Activated CD4-positive, alpha-beta T cell treated with anti-CD3 and anti-CD28 coated beads for 4 hours (primary cell): ENCODE measurements at regions not wholly inside any gene's neighbourhood (a gene's known extent, or its start where the extent isn't known, plus 50 kb on each side); places are given as distances from the start of the nearest gene placed in this dataset.

Experiments
- DNase-seq, 2 donors: peaks; one replicate each; pipeline ENCODE4 v3.0.0-alpha.2; 2020

DNA sequence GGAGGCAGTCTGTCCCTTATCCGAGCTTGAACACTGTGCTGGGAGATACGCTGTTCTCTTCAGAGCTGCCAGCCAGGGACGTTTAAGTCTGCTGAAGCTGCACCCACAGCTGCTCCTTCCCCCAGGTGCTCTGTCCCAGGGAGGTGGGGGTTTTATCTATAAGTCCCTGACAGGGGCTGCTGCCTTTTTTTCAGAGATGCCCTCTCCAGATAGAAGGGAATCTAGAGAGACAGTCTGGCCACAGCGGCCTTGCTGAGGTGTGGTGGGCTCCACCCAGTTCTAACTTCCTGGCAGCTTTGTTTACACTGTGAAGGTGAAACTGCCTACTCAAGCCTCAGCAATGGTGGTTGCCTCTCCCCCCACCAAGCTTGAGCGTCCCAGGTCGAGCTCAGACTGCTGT lies 319.9 kb upstream of the GRM7 start:
- no peak for DNase-seq

DNA sequence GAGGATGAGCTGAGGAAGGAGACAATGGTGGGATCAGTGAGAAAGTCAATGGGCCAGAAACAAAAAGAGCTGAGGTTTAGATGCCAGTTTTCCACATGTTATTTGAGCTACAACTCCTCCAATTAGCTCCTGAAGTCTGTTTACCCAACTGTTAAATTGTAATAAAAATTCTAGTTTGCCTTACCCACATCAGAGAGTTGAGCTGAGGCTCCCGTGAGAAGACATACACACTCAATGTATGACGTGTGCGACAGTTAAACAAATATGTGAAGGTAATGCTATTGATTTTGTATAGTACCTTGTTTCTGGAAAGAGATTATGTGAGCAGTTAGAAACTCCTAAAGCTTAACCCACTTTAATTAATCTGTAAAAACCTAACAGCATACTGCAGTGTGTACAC lies 318.1 kb upstream of the GRM7 start:
- no peak for DNase-seq

DNA sequence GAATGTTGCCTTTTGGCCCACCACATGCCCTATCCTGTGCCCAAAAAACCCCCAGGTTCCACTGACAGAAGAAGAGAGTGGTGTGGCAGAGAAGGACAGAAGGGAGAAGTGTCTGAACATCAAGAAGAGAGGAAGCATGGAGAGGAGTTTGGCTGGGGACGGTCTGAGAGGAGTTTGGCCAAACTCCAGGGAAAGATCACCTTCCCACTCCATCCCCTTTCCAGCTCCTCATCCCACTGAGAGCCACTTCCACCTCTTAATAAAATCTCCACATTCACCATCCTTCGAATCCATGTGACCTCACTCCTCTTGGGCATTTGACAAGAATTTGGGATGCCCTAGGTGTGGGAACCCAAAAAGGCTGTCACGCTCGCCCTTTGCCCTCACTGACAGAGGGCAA lies 311.6 kb upstream of the GRM7 start:
- no peak for DNase-seq

DNA sequence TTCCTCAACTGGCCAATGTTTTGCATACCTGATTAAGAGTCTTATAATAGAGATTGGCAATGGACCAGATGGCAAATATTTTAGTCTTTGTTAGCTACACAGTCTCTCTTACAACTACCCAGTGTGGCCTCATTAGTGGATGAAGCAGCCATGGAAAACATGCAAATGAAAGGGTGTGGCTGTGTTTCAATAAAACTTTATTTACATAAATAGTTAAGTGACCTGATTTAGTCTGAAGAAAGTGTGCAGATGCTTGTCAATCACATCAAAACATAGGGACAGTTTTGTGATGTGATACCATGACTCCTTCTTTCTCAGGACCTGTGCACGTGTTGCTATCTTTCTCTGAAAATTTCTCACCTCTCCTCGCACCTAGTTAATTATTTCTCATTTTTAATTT lies 309.8 kb upstream of the GRM7 start:
- no peak for DNase-seq

DNA sequence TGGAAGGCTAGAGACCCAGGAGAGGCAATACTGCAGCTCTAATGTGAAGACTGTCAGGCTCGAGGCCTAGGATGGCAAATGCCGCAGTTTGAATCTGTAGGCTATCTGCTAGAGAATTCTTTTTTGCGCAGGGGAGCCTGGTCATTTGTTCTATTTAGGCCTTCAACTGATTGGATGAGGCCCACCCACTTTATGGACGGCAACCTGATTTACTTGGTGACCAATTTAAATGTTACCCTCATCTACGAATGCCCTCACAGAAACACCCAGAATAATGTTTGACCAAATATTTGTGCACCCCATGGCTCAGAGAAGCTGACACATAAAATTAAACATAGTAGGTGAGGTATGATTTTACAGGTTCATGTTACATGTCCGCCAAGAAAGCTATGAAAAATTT lies 300.7 kb upstream of the GRM7 start:
- DNase-seq: no peak

DNA sequence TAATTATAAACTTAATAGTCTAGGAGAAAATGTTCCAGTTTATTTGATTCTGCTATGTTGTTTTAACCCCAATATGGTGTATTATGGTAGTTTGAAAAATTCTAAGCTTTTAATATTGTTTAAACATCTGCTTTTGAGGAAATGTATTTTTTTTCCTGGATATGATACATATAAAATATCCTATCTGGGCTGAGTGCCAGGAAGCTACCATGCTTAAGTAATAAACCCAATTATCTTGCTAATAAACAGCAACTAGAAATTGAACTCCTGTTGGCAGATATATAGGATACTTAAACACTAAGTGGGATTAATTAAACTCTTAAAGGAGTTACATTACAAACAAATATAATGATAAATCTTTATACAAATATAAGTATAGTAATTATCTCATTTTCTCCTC lies 293.7 kb upstream of the GRM7 start:
- no peak for DNase-seq

DNA sequence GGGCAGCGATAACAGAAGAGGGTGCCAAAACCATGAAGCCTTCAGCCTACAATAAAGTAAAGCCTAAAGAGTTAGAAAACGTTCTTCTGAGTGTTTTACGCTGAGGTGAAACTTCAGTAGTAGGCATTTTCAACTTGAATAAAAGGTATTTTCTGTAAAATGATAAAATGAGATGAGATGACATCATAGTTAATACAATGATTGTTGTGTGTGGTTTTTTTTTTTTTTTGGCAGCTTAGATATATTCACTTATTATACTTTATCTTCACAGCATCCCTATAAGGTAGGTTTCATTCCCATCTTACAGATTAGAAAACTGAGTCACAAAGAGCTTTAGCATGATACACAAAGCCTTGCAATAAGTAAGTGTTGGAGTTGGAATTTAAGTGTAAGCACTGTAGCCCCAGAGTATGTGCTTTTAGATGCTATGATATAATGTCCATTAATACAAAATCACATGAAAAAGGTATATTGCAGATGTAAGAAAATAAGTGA lies 291.9 kb upstream of the GRM7 start:
- no peak for DNase-seq

DNA sequence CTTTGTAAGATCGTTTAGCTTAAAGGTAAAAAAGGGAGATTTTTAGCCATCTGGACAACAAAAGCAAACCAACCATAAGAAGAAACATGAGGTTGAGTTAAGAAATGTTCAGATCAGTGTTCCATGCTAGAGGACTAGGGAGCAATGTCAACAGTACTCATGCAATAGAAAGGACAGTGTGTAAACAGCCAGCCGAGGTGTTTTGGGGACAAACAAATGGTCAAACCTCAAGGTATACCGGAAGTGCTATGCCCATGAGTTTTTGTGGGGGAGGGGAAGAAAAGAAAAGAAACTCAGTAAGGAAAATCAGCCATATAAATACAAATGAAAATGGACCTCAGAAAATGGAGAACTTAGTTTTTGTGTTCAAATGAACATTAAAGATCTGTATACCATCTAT lies 289.5 kb upstream of the GRM7 start:
- DNase-seq: no peak

DNA sequence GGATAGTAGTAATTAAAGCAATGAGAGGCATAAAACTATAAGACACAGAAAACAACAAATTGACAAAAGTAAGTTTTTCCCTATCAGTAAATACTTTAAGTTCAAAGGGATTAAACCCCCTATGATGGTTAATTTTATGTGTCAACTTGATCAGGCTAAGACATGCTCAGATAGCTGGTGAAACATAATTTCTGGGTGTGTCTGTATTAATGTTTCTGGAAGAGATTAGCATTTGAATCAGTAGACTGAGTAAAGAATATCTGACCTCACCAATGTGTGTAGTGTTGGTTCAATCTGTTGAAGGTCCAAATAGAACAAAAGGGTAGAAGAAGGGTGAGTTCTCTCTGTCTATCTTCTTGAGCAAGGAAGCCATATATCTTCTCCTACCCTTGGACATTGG lies 283.3 kb upstream of the GRM7 start:
- no peak for DNase-seq

DNA sequence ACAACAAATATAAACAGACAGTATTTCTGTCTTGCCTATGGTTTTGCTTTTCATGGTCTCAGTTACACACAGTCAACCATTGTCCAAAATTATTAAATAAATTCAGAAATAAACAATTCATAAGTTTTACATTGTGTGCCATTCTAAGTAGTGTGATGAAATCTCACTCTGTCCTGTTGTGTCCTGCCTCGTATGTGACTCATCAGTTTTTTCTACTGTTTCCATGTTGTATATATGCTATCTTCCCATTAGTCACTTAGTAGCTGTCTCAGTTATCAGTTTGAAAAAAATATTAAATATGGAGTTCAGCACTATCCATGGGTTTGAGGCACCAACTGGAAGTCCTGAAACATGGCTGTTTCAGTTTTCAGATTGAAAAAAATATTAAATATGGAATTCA lies 282.4 kb upstream of the GRM7 start:
- DNase-seq: no peak

DNA sequence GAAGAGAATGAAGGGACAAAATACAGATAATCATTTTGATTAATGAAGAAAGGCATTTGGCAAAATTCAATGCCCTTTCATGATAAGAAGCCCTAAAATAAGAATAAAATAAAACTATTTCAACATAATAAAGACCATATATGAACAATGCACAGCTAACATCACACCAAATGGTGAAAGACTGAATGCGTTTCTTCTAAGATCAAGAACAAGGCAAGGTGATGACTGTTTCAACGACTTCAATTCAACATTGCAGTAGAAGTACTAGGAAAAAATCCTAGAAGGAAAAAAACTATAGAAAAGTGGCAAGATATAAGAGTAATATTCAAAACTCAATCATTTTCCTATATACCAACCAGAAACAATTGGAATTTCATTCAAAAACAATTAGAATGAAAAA lies 280.1 kb upstream of the GRM7 start:
- DNase-seq: no peak

DNA sequence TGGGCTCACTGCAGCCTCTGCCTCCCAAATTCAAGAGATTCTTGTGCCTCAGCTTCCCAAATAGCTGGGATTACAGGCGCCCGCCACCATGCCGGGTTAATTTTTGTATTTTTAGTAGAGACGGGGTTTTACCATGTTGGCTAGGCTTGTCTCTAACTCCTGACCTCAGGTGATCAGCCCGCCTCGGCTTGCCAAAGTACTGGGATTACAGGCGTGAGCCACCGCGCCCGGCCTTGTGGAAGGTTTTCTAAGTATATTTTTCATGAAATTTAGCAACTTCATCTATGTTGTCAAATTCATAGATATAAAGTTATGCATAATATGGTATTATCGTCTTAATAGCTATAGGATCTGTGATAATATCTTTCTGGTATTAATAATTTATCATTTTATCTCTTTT lies 275.6 kb upstream of the GRM7 start:
- no peak for DNase-seq

DNA sequence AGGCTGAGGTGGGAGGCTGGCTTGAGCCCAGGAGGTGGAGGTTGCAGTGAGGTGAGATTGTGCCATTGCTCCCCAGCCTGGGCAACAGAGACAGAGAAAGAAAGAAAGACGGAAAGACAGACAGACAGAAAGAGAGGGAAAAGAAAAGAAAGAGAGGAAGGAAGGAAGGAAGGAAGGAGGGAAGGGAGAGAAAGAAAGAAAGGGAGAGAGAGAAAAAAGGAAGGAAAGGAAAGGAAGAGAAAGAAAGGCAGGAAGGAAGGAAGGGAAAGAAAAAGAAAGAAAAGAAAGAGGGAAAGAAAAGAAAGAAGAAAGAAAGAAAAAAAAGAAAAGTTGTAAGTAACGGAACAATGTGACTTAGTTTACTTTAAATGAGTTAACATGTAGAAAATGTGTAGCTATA lies 260.7 kb upstream of the GRM7 start:
- DNase-seq: no peak

DNA sequence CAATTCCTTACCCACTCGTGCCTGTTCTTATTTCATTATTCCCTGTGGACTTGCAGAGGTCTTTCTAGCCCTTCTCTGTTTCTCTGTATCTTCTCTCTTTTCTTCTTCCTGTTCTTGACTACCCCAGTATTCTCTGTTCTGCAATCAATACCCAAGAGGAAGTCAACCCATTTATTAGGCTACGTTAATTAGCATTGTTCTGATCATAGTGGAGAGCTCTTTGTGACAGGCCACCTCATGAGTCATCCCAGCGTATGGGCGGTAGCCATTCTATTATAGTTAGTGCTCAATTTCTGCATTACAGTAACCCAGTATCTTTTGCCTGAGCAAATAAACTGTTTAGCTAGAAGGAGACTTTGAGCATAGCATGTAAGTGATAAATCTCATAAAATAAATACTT lies 259.5 kb upstream of the GRM7 start:
- DNase-seq: no peak

DNA sequence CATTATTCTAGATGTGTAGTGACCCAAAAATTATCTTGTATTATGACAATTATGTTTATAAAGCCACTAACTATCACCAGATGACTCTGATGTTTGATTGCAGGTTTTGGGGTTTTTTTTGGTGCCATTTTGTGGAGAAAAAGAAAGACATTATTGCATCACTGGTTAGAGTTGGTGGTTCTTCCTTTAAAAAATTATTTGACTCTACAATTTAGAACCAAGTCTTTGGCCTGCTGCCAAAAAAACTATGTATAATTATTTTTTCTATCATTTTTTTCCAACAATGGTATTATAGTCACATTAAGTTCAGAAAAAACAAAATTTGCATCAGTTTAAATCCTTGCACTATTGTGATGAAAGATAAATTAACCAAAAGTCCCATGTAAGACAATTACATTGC lies 258.6 kb upstream of the GRM7 start:
- no peak for DNase-seq

DNA sequence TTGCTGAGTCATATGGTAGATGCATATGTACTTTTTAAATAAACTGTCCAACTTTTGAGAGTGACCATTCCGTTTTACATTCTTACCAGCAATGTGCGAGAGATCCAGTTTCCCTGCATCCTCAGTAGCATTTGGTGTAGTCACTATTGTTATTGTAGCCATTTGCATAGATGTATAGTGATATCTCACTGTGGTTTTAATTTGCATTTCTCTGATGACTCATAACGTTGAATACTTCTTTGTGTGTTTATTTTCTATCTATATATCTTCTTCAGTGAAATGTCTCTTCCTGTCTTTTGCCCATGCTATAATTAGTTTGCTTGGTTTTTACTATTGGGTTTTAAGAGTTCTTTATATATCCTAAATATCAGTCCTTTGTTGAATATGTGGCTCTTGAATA lies 255.7 kb upstream of the GRM7 start:
- DNase-seq: no peak

DNA sequence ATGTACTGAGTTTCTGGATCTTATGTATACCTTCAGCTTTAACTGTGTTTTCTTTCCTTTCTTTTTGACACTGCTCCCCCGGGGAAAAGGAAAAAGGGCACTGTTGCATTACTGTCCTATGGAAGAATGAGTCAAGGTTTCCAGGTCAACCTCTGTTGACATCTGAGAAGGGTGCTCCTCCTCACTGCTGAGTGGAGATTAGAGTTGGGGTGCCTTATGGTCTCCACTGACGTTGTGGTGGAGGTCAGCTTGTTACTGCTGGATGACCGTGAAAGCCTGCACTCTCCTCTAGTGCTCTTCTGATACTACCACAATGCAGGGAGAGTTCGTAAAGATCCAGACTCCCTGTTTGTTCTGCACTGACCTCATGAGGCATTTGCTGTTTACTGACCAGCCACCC lies 252.1 kb upstream of the GRM7 start:
- no peak for DNase-seq

DNA sequence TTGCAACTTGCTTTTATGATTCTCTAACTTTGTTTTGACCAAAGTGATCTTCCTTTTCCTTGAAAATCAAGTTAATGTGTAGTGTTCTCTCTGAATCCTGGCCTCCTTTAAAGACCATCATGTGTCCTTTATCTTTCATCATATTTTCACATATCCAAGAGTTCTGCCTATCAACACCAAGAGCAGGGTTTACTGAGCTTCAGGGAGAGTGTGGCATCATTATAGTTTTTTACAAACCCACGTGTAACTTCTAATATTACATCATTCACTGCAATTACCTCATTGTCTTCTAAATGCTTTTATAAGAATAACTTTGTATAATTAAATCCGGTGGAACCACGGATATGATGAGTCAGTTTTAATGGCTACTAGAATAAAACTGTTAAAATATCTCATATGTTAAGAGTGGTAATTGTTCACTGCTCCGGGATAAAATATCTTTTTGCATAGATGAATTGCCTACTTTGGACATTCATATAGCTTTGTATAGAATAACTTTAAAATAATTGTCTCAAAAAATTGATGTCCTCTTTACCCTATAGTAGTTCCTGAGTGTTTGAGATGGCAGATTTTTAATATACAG lies 248.8 kb upstream of the GRM7 start:
- DNase-seq: no peak

DNA sequence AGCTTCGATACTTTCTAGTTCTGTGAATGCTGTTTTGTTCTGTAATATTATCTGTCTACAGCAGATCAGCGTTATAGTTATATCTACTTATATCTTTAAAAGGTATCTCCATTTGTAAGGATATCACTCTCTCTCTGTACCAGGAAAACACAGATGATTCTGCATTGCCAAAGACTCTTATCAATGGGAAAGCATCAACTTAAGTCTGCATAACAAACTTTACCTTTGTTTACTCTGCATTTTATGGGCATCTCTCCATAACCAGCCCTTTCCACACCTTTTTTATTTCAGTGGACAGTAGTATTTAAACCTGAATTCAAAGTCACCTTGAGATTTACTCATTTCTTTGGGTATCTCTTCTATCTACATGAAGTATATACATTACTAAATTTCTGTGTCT lies 238.7 kb upstream of the GRM7 start:
- no peak for DNase-seq

DNA sequence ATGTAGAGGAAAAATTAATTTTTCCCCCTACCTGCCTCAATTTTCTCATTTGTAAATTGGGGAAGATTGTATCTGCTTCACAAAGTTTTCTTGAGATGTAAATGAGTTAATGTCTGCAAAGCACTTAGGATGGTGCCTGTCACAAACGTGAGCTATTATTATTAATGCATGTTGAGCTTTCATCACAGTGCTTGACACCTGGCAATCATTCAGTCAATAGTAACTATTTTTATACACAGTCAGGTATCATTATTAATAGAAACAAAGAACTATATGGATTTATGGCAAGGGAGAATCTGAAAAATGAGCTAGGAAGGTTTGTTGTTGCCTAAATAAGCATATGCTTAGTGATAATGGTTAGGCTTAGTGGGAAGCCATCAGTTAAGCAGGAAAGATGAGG lies 238.2 kb upstream of the GRM7 start:
- no peak for DNase-seq

DNA sequence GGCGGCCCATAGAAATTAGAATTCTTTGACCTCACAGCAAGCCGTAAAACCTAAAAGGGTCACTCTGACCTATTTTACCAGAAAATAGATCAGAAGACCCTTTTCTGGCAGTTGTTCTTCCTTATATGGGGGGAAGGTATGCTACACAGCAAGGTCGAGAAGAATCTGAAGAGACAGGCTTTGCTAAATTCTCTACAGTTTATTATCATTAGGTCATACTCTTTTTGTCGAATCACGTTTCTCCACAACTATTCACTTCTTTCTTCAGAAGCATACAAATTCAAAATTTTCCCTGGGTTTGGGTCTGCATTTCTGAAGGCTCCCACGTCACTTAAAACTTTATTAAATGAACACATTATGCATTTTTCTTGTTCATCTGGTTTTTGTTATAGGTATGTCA lies 229.5 kb upstream of the GRM7 start:
- DNase-seq: no peak

DNA sequence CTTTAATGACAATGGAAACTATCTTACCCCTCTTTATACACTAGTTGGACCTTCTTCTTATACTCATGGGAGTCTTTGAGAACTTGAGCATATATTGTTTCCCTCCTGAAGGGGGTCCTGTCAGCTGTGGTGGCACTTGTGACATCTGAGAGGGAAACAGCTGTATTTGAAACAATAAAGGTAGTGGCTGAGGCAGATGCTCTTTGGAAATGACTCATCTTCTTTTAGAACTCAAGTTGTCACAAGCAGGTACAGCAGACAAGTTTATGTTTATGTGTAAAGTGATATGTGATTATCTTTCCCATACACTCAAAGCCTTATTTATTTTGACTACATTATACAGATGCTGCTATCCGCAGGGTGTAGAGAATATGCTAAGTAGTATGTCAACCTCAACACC lies 220.0 kb upstream of the GRM7 start:
- DNase-seq: no peak

DNA sequence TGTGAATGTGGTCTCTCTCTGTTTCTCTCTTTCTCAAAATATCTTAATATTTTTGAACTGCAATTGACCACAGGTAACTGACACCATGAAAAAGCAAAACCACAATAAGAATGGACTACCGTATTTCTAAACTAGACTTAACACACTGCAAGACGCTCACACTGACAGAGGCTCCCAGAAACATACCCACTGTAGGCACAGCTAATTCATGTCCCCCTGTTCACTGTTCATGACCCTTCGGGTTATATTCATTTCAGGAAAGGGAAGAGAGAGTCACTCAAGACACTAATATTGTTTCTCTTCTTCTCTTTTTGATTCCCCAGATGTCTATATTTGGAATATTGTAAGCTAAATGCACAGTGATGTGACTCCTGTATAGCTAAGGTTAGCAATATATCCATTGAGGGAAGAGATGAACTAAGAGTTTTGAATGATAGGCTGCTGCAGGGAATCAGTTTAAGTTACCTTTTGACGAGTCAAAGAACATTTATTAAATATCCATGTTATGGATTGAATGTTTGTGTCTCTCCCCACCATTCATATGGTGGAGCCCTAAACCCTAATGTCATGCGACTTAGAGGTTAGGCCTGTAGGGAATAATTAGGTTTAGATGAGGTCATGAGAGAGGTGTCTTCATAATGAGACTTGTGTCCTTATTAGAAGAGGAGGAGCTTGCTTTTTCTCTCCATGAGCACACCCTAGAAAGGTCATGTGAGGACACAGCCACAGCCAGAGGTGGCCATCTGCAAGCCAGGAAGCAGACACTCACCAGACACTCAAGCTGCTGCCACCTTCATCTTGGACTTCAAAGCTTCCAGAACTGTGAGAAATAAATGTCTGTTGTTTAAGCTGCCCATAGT lies 216.6 kb upstream of the GRM7 start:
- DNase-seq: no peak

DNA sequence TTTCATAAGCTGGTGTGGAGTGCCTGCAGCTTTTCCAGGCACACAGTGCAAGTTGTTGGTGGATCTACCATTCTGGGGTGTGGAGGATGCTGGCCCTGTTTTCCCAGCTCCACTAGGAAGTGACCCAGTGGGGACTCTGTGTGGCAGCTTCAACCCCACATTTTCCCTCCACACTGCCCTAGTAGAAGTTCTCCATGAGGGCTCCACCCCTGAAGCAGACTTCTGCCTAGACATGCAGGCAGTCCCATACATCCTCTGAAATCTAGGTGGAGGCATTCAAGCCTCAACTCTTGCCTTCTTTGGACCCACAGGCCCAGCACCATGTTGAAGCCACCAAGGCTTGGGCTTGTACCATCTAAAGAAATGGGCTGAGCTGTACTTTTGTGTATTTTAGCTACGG lies 206.2 kb upstream of the GRM7 start:
- DNase-seq: no peak

DNA sequence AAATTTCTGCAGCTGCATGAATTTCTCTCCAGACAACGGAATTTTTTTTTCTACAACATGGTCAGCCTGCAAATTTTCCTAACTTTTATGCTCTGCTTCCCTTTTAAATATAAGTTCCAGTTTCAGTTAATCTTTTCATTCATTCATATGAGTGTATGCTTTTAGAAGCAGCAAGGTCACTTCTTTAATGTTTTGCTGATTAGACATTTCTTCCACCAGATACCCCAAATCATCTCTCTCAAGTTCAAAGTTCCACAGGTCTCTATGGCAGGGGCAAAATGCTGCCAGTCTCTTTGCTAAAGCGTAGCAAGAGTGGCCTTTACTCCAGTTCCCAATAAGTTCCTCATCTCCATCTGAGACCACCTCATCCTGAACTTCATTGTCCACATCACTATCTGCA lies 205.6 kb upstream of the GRM7 start:
- DNase-seq: no peak
